GM18508 (cell line): ENCODE measurements at regions not wholly inside any gene's neighbourhood (a gene's known extent, or its start where the extent isn't known, plus 50 kb on each side); places are given as distances from the start of the nearest gene placed in this dataset.

Experiments used
- ATAC-seq: cut with Tn5 transposase; IDR thresholded peaks from one replicate; pipeline ENCODE4 v1.9.1; 2021; ENCODE audit warnings: moderate number of reproducible peaks; ENCODE audit not compliant: insufficient read depth, unreplicated experiment

- no peak for ATAC-seq
Observed at GRCh38 chr2:66872986-66873754, 438.2 kb downstream of the MEIS1 start.

- ATAC-seq = no peak
Observed at GRCh38 chr2:66874411-66874810, 439.5 kb downstream of the MEIS1 start.

GRCh38 chr2:66875941-66876462 is 441.1 kb downstream of the MEIS1 start:
- no peak for ATAC-seq

GRCh38 chr2:66885775-66886383 is 451.0 kb downstream of the MEIS1 start:
- ATAC-seq = no peak

GRCh38 chr2:66888246-66888645 is 453.3 kb downstream of the MEIS1 start:
- no peak for ATAC-seq

GRCh38 chr2:66888791-66889631 is 454.1 kb downstream of the MEIS1 start:
- ATAC-seq = no peak

- ATAC-seq = no peak
Observed at GRCh38 chr2:66889632-66889882, 454.6 kb downstream of the MEIS1 start.

- no peak for ATAC-seq
Observed at GRCh38 chr2:66890166-66890742, 455.3 kb downstream of the MEIS1 start.

- no peak for ATAC-seq
Observed at GRCh38 chr2:66895206-66895605, 460.3 kb downstream of the MEIS1 start.

- no peak for ATAC-seq
Observed at GRCh38 chr2:66896131-66896530, 461.2 kb downstream of the MEIS1 start.

GRCh38 chr2:66897181-66897580 is 462.3 kb downstream of the MEIS1 start:
- no peak for ATAC-seq

GRCh38 chr2:66897691-66898150 is 462.8 kb downstream of the MEIS1 start:
- no peak for ATAC-seq

GRCh38 chr2:66899109-66899508 is 464.2 kb downstream of the MEIS1 start:
- ATAC-seq = no peak

- ATAC-seq = no peak
Observed at GRCh38 chr2:66899648-66900047, 464.7 kb downstream of the MEIS1 start.

- no peak for ATAC-seq
Observed at GRCh38 chr2:66901344-66901743, 466.4 kb downstream of the MEIS1 start.

GRCh38 chr2:66903183-66903582 is 468.3 kb downstream of the MEIS1 start:
- no peak for ATAC-seq

GRCh38 chr2:66903745-66904465 is 469.0 kb downstream of the MEIS1 start:
- no peak for ATAC-seq

GRCh38 chr2:66915237-66915636 is 480.3 kb downstream of the MEIS1 start:
- ATAC-seq = no peak

GRCh38 chr2:66919286-66919685 is 477.8 kb upstream of the ETAA1 start:
- ATAC-seq = no peak

GRCh38 chr2:66920415-66920814 is 476.7 kb upstream of the ETAA1 start:
- ATAC-seq = no peak
